Trophoblast cell (in vitro differentiated cells and primary cell): ENCODE measurements at regions not wholly inside any gene's neighbourhood (a gene's known extent, or its start where the extent isn't known, plus 50 kb on each side); places are given as distances from the start of the nearest gene placed in this dataset.
"Not testable (repeated sequence)": the region's sequence is repeated elsewhere in the genome, so short reads cannot be mapped to it uniquely, and the experiment has no call there.

Experiments used
- DNase-seq, 2 donors: peaks; one replicate each; pipeline ENCODE4 v3.0.0-alpha.2; 2016
- H2AFZ ChIP-seq: 2 replicates; pipeline ENCODE4 v1.6.1; 2013; ENCODE audit warnings: low read length, moderate library complexity, mild to moderate bottlenecking; ENCODE audit not compliant: insufficient read depth, poor library complexity
- H2AK5ac ChIP-seq: 2 replicates; pipeline ENCODE4 v1.6.1; 2013; ENCODE audit warnings: mild to moderate bottlenecking, low read length
- H2BK120ac ChIP-seq: 2 replicates; pipeline ENCODE4 v1.6.1; 2013; ENCODE audit warnings: low read length, mild to moderate bottlenecking, moderate library complexity; ENCODE audit not compliant: insufficient read depth, poor library complexity
- H2BK12ac ChIP-seq: 2 replicates; pipeline ENCODE4 v1.6.1; 2013; ENCODE audit warnings: mild to moderate bottlenecking, low read length, moderate library complexity
- H2BK5ac ChIP-seq: 2 replicates; pipeline ENCODE4 v1.6.1; 2013; ENCODE audit warnings: low read length, low read depth, moderate library complexity, mild to moderate bottlenecking; ENCODE audit not compliant: poor library complexity
- H3K14ac ChIP-seq: 2 replicates; pipeline ENCODE4 v1.6.1; 2013; ENCODE audit warnings: mild to moderate bottlenecking, low read length
- H3K18ac ChIP-seq: 2 replicates; pipeline ENCODE4 v1.6.1; 2013; ENCODE audit warnings: mild to moderate bottlenecking, low read length
- H3K23ac ChIP-seq: 2 replicates; pipeline ENCODE4 v1.6.1; 2013; ENCODE audit warnings: low read length
- H3K27ac ChIP-seq: 2 replicates; pipeline ENCODE4 v1.5.1; 2013; ENCODE audit warnings: low read depth, mild to moderate bottlenecking, inconsistent platforms, low read length, moderate library complexity
- H3K27me3 ChIP-seq: 2 replicates; pipeline ENCODE4 v1.6.1; 2013; ENCODE audit warnings: inconsistent platforms, mild to moderate bottlenecking, low read length, moderate library complexity; ENCODE audit not compliant: insufficient read depth
- H3K36me3 ChIP-seq, 2 experiments: 1 replicate in 1 of 2; 2 replicates in 1 of 2; pipeline ENCODE4 v1.6.1; 2013; ENCODE audit warnings: low read length in 2 of 2, mild to moderate bottlenecking in 2 of 2, moderate library complexity in 1 of 2; ENCODE audit not compliant: insufficient read depth in 2 of 2, control insufficient read depth in 1 of 2
- H3K4ac ChIP-seq: 2 replicates; pipeline ENCODE4 v1.6.1; 2013; ENCODE audit warnings: low read depth, mild to moderate bottlenecking, low read length, moderate library complexity
- H3K4me1 ChIP-seq, 2 experiments: 1 replicate in 1 of 2; 2 replicates in 1 of 2; pipeline ENCODE4 v1.6.1; 2013; ENCODE audit warnings: low read length in 2 of 2, mild to moderate bottlenecking in 2 of 2, moderate library complexity in 1 of 2; ENCODE audit not compliant: insufficient read depth in 2 of 2, control insufficient read depth in 1 of 2
- H3K4me2 ChIP-seq: 2 replicates; pipeline ENCODE4 v1.6.1; 2013; ENCODE audit warnings: inconsistent platforms, mild to moderate bottlenecking, low read length, moderate library complexity
- H3K4me3 ChIP-seq: 2 replicates; pipeline ENCODE4 v1.5.1; 2013; ENCODE audit warnings: mild to moderate bottlenecking, low read depth, low read length, inconsistent platforms
- H3K79me1 ChIP-seq: one replicate; pipeline ENCODE4 v1.6.1; 2013; ENCODE audit warnings: low read length
- H3K79me2 ChIP-seq: 2 replicates; pipeline ENCODE4 v1.6.1; 2013; ENCODE audit warnings: low read length, mild to moderate bottlenecking; ENCODE audit not compliant: control insufficient read depth, insufficient read depth, poor library complexity
- H3K9ac ChIP-seq: 2 replicates; pipeline ENCODE4 v1.6.1; 2013; ENCODE audit warnings: mild to moderate bottlenecking, low read length
- H3K9me3 ChIP-seq: 2 replicates; pipeline ENCODE4 v1.6.1; 2013; ENCODE audit warnings: low read depth, mild to moderate bottlenecking, control low read depth, inconsistent platforms, low read length; ENCODE audit not compliant: insufficient read depth
- H4K12ac ChIP-seq: 2 replicates; pipeline ENCODE4 v1.6.1; 2013; ENCODE audit warnings: low read depth, mild to moderate bottlenecking, low read length, moderate library complexity
- H4K8ac ChIP-seq: 2 replicates; pipeline ENCODE4 v1.6.1; 2013; ENCODE audit warnings: low read depth, mild to moderate bottlenecking, low read length, moderate library complexity
- H4K91ac ChIP-seq: one replicate; pipeline ENCODE4 v1.6.1; 2013; ENCODE audit warnings: low read depth, mild to moderate bottlenecking, low read length, moderate library complexity
- WGBS: extraction: QIAGEN DNeasy Blood & Tissue Kit; methylation state at CpG from one replicate; pipeline ENCODE4 v1.1.7; 2013; ENCODE audit warnings: missing lambda C conversion rate; ENCODE audit not compliant: insufficient read length, insufficient coverage; ENCODE audit errors: extremely low coverage; 5-methylcytosine and 5-hydroxymethylcytosine counted together

DNA sequence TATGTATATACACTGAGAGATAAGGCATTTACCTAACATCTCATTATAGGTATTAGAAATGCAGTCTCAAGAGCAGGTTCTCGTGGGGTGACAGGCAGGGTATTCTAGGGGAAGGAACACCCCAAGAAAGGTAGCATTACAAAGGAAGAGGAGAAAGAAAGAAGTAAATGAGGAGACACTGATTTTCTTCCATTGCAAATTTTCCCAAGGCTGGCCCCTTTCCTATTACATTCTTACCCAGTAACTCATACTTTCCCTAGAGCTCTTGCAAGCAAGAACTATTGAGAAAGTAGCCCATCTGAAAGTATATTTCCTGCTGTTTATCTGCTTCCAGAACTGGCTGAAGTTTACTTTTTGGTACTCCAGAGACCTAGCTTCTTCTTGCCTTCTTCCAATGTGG, 287.0 kb downstream of the ZNF326 start:
- not testable (repeated sequence) for H3K4me3 ChIP-seq, H3K79me2 ChIP-seq, H3K9ac ChIP-seq, H2AFZ ChIP-seq, H3K23ac ChIP-seq, H3K4me1 ChIP-seq, H2BK12ac ChIP-seq, H3K9me3 ChIP-seq, H4K8ac ChIP-seq, H3K18ac ChIP-seq, H3K4ac ChIP-seq, H3K36me3 ChIP-seq, H3K27ac ChIP-seq, H2AK5ac ChIP-seq, DNase-seq, H4K12ac ChIP-seq, H4K91ac ChIP-seq, H3K14ac ChIP-seq, H2BK120ac ChIP-seq, H3K79me1 ChIP-seq, H3K4me2 ChIP-seq, H2BK5ac ChIP-seq, H3K27me3 ChIP-seq
- no CpG with 5 or more reads among the region's 1 CpG for WGBS

GRCh38 chr1:90277270-90277669, 282.4 kb downstream of the ZNF326 start:
- Histone ChIP-seq H2BK5ac (no peak overlapping the region), H3K9ac (no peak overlapping the region), H2AFZ (no peak overlapping the region), H4K8ac (no peak overlapping the region), H4K12ac (no peak overlapping the region), H3K14ac (no peak overlapping the region), H3K36me3 (no peaks in the 10 kb centered on the region), H3K4me1 (no peaks in the 10 kb centered on the region), H3K4ac (no peak overlapping the region), H3K79me1 (no peaks in the 10 kb centered on the region), H3K18ac (no peak overlapping the region), H2AK5ac (no peak overlapping the region), H3K4me3 (no peak overlapping the region), H3K9me3 (no peaks in the 10 kb centered on the region), H2BK12ac (no peak overlapping the region), H3K79me2 (no peaks in the 10 kb centered on the region), H3K27me3 (no peaks in the 10 kb centered on the region), H3K4me2 (no peak overlapping the region), H4K91ac (no peak overlapping the region), H2BK120ac (no peak overlapping the region), H3K23ac (no peak overlapping the region), H3K27ac (no peak overlapping the region)
- DNase-seq, result no peak

DNA sequence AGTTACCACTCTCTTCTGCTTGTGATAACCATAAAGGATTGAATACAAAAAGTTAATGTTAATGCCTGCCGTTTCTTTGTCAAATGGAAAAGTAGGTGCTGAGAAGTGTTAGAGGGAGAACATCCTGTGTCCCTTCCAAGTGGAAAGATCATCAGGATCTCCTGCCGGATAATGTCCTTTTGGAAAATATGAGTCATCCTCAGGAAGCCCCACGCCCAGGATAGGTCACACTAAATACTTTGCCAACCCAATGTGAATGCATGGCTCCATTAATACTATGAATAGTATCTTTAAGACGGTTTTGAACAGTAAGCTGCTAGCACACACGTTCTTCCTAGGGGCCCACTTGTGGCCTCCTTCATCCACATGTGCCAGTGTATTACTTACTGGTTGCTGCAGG, 279.5 kb downstream of the ZNF326 start:
- no peaks in the 10 kb centered on the region for H3K79me2 ChIP-seq
- H3K9ac ChIP-seq, result no peak overlapping the region
- H3K27ac ChIP-seq, result no peak overlapping the region
- H3K9me3 ChIP-seq, result no peaks in the 10 kb centered on the region
- no peak overlapping the region for H2BK12ac ChIP-seq
- no peak overlapping the region for H3K4me3 ChIP-seq
- H4K12ac ChIP-seq, result no peak overlapping the region
- no peak overlapping the region for H3K23ac ChIP-seq
- no peak overlapping the region for H2AK5ac ChIP-seq
- no peak overlapping the region for H2AFZ ChIP-seq
- no peak overlapping the region for H4K8ac ChIP-seq
- H3K4ac ChIP-seq, result no peak overlapping the region
- no peak overlapping the region for H3K4me2 ChIP-seq
- no peak overlapping the region for H3K18ac ChIP-seq
- WGBS, result no CpG with 5 or more reads among the region's 5 CpGs
- no peak overlapping the region for H3K14ac ChIP-seq
- H3K79me1 ChIP-seq, result no peaks in the 10 kb centered on the region
- no peak overlapping the region for H2BK120ac ChIP-seq
- H3K27me3 ChIP-seq, result no peaks in the 10 kb centered on the region
- H4K91ac ChIP-seq, result no peak overlapping the region
- DNase-seq, result peak in 1 of 2 donors; percentile 1
- H2BK5ac ChIP-seq, result no peak overlapping the region
- no peaks in the 10 kb centered on the region for H3K4me1 ChIP-seq
- H3K36me3 ChIP-seq, result no peaks in the 10 kb centered on the region

DNA sequence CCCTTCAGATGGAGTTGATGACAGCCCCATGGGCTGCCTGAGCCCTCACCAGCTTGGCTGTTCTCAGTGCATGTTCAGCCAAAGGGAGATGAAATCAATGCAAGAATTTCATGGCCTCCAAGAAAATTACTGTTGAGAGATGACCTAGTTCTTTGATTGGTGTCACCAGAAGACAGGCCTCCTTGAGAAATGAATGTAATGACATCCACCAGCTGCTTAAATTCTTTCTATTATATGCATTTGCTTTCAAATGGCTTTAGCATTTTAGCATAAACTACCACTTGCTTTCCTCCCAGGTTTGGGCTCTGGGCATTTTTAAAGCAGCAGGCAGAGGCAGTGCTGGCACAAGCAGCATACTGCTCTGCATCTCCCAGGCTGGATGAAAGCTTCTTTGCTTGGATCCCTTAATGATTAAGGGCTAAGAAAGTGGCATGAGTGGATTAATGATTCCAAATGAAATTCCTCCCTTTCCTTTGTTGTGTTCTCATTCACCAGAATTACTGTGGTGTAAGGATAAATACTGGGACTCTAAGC, 278.4 kb downstream of the ZNF326 start:
- Histone ChIP-seq H3K23ac (no peak overlapping the region), H3K4me2 (no peak overlapping the region), H2AFZ (no peak overlapping the region), H3K79me2 (no peaks in the 10 kb centered on the region), H3K27ac (no peak overlapping the region), H4K91ac (no peak overlapping the region), H4K8ac (no peak overlapping the region), H4K12ac (no peak overlapping the region), H3K9me3 (no peaks in the 10 kb centered on the region), H2BK12ac (no peak overlapping the region), H3K14ac (no peak overlapping the region), H3K4me1 (no peaks in the 10 kb centered on the region), H2AK5ac (no peak overlapping the region), H3K27me3 (no peaks in the 10 kb centered on the region), H3K79me1 (no peaks in the 10 kb centered on the region), H3K4ac (no peak overlapping the region), H2BK5ac (no peak overlapping the region), H3K9ac (no peak overlapping the region), H3K18ac (no peak overlapping the region), H3K36me3 (no peaks in the 10 kb centered on the region), H2BK120ac (no peak overlapping the region), H3K4me3 (no peak overlapping the region)
- no peak for DNase-seq
